ENCODE measurements at regions not wholly inside any gene's neighbourhood (a gene's known extent, or its start where the extent isn't known, plus 50 kb on each side); places are given as distances from the start of the nearest gene placed in this dataset.
A peak's percentile ranks its signal among the peaks of the same experiment; 100 is the strongest.

- no peak for DNase-seq
Observed at GRCh38 chr21:14716761-14717396, 170.8 kb upstream of the SAMSN1 start.

DNA sequence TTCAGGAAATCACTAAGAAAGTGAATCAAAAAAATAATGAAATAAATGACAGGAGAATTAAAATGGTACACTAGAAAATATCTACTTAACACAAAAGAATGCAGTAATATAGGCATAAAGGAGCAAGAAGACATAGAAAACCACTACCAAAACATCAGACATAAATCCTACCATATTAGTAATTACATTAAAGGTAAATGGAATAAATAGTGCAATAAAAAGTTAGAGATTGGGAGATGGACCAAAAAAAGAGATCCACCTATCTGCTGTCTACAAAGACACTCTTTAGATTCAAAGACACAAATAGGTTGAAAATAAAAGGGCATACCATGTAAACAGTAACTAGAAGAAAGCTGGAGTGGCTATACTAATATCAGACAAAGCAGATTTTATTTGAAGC, 167.0 kb upstream of the SAMSN1 start:
- no peak for DNase-seq

- no peak for DNase-seq
Observed at GRCh38 chr21:14712121-14712715, 166.1 kb upstream of the SAMSN1 start.

DNA sequence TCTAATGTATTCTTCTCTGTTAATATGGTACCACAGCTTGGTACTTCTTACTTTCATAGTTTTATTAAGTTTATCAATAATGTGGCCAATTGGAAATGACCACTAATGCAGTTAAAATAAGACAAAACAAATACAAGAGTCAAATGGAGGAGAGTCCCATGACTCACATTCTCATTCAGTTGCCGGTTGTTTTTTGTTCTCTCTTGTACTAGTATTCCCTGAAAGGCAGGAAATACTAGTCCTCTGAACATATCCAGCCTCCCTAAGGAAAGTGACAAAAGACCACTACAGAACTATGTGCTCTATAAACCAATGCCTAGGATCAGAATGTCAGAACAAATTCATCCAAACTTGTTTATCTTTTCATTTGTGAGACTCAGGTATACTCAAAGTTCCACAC, 165.2 kb upstream of the SAMSN1 start:
- DNase-seq = no peak

DNA sequence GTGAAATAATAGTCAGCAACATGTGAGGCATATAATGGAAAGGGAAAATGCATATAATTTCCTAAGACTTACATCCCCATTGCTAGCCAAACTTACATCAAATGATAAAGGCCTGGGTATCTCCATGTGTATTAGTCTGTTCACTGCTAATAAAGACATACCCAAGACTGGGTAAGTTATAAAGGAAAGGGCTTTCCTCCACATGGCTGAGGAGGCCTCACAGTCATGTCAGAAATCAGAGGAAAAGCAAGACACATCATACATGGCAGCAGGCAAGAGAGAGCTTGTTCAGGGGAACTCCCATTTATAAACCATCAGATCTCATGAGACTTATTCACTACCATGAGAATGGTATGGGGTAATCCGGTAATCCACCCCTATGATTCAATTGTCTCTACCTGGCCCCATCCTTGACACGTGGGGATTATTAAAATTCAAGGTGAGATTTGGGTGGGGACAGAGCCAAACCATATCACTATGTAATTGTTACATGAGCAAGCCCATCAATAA, 161.5 kb upstream of the SAMSN1 start:
- DNase-seq = no peak

DNA sequence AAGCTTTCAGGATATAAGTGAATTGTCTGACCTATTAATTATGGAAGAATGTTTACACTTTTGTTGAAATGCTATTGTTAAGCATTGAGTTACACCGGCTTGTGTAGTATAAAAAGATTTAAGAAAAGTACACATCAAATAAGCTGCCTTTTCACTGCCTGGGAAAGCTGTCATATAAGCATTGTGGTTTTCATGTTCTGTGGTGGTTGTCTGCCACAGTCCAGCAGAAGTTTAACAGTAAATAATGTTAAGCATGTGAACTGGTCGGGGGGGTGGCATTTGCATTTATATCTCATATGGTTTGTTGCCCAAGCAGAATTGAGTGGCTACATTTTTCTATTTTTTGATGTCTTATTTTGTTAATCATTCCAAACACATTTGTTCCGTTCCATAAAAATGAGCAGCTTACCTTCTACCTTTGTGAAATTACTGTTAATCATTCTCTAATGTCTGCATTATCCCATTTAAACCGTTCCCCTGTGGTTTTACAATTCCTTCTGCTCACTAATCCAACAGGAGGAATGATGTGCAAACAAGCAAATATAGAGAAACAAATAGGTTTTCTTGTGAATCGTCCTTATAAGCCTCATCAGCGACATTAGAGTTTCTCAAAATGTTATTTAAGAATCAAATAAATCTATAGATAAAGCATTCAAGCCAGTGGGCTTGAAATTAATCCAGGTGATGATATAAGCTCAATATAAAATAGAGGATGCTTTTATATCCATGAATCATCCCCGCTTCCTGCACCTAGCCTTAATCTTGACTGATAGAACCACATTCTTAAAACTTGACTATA, 160.8 kb upstream of the SAMSN1 start:
- no peak for DNase-seq

DNA sequence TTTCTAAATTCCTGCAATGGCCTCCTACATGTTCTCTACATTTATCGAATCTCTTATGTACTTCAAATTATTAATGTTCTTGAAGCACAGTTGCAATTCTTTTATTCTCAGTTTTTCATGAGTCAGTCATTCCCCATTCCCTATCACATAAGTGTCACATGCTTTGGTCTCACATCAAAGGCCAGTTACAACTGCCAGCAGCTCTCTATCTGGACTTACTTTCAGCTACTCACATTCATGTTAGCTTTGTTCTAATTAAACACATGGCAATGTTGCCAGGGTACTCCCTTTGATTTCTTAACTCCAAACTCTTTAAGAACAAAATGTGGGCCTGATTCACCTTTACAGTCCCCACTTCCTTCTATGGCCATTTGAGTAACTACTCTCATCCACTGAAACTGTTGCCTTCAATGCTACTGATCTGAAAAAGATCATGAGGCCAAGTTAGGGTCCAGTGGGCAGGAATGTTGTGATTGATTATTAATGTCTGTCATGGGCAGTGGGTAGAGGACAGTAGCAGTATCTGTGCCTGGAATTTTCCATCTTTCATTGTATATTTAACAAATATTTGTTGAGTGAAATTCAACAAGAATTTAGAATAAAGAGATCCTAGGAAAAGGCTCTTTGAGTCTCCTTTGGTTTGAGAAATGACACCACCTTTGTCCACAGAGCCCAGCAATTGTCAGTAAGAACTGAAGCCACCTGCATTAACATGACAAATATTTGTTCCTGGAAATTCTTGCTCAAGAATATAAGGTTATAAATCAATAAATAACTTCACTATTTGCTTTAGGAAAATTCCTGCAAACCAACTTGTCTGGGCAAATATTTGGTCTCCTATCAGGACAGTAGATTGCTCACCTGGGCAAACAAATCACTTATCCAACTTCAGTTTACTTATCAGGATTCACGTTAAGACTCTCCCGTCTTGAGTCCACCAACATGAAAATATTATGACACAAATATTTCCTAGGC, 153.6 kb upstream of the SAMSN1 start:
- no peak for DNase-seq

- no peak for DNase-seq
Observed at GRCh38 chr21:14697769-14698168, 151.7 kb upstream of the SAMSN1 start.

DNA sequence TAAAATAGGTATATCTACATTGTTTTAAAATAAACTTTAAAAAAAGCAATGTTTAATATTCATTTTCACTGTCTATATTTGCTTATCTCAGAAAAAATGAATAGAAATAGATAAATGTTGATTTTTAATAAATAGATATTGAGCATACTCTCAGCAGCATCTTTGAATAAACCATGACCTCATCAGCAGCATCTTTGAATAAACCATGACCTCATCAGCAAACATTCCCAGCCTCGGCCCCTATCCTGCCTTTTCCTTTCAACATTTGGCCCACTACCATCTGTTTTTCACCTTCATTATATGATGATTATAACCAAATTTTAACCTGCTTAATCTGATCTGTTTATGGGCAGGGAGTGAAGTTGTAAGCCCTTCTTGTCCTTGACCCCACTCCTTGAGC, 148.7 kb upstream of the SAMSN1 start:
- no peak for DNase-seq

DNA sequence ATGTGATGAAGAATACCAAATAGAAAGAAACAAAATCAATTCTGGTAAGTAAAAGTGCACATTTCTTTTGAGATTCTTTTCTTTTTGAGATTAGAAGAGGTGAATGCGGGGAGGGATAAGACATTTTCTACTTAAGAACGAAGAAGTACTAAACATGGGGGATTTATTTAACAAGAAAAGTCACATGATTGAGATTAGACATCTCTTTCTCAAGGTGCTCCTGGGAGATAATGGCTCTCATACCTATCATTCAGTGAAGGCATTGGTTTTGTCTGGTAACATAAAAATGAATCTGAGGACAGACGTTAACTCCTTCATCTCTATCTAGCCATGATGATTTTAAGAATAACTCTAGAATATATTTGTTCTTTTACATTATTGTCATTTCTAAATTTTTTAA, 147.9 kb upstream of the SAMSN1 start:
- no peak for DNase-seq

- peak; percentile 8 for DNase-seq
Observed at GRCh38 chr21:14691914-14692313, 145.8 kb upstream of the SAMSN1 start.

- DNase-seq = no peak
Observed at GRCh38 chr21:14690886-14691285, 144.8 kb upstream of the SAMSN1 start.

GRCh38 chr21:14688936-14689335, 142.8 kb upstream of the SAMSN1 start:
- DNase-seq = no peak

- DNase-seq = no peak
Observed at GRCh38 chr21:14688412-14688811, 142.3 kb upstream of the SAMSN1 start.

GRCh38 chr21:14687268-14687625, 141.1 kb upstream of the SAMSN1 start:
- no peak for DNase-seq

- DNase-seq = peak; percentile 15
Observed at GRCh38 chr21:14686466-14687267, 140.6 kb upstream of the SAMSN1 start.

DNA sequence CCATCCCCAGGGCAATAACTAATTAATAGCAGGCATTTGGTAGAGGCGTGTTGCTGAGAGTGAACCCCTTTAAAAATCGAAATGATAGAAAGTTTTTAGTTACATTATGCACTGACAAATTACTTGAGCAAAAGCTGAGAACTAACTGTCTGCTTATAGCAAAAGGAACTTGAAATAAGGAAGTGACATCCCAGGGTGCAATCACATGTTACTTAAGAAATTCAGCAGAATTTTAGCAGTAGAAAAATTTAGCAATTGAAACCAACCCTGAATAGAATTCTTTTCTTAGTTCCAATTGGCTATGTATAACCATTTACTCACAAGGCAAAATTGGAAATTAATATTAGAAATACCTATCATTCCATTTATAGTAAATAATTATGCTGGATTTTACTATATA, 139.5 kb upstream of the SAMSN1 start:
- no peak for DNase-seq

DNA sequence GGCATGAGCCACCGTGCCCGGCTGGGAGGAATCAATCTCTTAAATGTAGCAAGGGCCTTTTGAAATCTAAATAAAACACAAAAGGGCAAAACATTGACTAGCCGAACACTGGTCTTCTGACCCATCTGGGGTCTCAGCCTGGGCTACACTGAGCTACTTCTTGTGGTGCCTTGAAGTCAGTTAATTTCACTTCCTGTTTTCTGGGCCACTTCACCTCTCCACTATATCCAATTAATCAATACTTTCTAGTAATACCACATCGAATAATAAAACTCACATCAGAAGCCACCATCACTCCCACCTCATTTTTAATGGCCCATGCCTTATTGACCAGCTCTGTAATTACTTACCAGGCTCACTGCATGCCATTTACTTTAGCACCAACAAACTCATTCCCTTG, 138.0 kb upstream of the SAMSN1 start:
- DNase-seq = no peak

GRCh38 chr21:14683063-14683462, 136.9 kb upstream of the SAMSN1 start:
- DNase-seq = no peak

DNA sequence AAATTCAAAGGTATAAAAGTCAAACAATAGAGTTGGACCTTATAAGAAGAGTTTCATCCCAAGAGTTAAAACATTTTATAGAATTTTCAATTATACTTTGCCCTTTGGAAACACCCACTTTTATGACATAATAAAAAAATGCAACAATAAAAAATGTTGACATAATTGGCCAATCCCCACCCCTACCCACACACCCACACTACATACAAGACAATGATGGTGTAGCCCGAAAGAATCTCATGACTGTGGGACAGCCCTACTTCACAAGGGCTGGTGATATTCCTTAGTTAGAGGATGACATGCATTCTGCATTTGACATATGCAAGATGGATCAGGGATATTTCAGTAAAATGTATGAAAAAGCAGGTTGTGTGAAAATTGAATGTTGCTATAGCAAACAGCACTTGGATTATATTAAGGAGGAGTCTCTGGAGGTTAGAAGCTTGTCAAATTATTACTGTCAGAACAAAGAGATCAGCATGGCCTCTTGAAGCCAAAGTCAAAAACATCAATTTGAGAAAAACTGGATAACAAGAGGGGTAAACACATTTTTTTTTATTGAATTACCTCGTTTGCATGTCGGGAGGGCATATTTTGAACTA, 133.0 kb upstream of the SAMSN1 start:
- DNase-seq = no peak

GRCh38 chr21:14677639-14678179, 131.6 kb upstream of the SAMSN1 start:
- no peak for DNase-seq

All from NCI-H774 (cell line).